H9 (cell line): ENCODE measurements at regions not wholly inside any gene's neighbourhood (a gene's known extent, or its start where the extent isn't known, plus 50 kb on each side); places are given as distances from the start of the nearest gene placed in this dataset.

Experiments used
- DNase-seq: peaks from one replicate; pipeline ENCODE4 v3.0.0-alpha.2; 2017
- H2AFZ ChIP-seq: one replicate; pipeline ENCODE4 v1.6.1; 2013; ENCODE audit warnings: mild to moderate bottlenecking, low read length, control low read depth, moderate library complexity
- H2AK5ac ChIP-seq: 2 replicates; pipeline ENCODE4 v1.6.1; 2013; ENCODE audit warnings: low read length, control low read depth, mixed read lengths; ENCODE audit not compliant: insufficient read length
- H2BK120ac ChIP-seq: one replicate; pipeline ENCODE4 v1.6.1; 2013; ENCODE audit warnings: low read depth, mild to moderate bottlenecking, low read length, control low read depth, inconsistent platforms; ENCODE audit not compliant: poor library complexity, severe bottlenecking
- H2BK12ac ChIP-seq: 2 replicates; pipeline ENCODE4 v1.6.1; 2013; ENCODE audit warnings: low read length, control low read depth, mixed read lengths, low read depth; ENCODE audit not compliant: insufficient read length
- H2BK15ac ChIP-seq: 2 replicates; pipeline ENCODE4 v1.6.1; 2013; ENCODE audit warnings: low read depth, low read length, control low read depth
- H2BK20ac ChIP-seq: one replicate; pipeline ENCODE4 v1.6.1; 2013; ENCODE audit warnings: low read depth, mild to moderate bottlenecking, low read length, control low read depth, inconsistent platforms; ENCODE audit not compliant: poor library complexity, severe bottlenecking
- H2BK5ac ChIP-seq: 2 replicates; pipeline ENCODE4 v1.6.1; 2013; ENCODE audit warnings: low read length, control low read depth, mixed read lengths; ENCODE audit not compliant: insufficient read length
- H3K14ac ChIP-seq: 2 replicates; pipeline ENCODE4 v1.6.1; 2013; ENCODE audit warnings: low read length, control low read depth; ENCODE audit not compliant: insufficient read depth
- H3K18ac ChIP-seq: 2 replicates; pipeline ENCODE4 v1.6.1; 2013; ENCODE audit warnings: low read depth, mild to moderate bottlenecking, mixed read lengths, low read length, control low read depth; ENCODE audit not compliant: insufficient read length
- H3K23ac ChIP-seq: 2 replicates; pipeline ENCODE4 v1.6.1; 2013; ENCODE audit warnings: low read length, control low read depth, mixed read lengths, low read depth; ENCODE audit not compliant: insufficient read length
- H3K23me2 ChIP-seq: 2 replicates; pipeline ENCODE4 v1.6.1; 2013; ENCODE audit warnings: low read depth, mild to moderate bottlenecking, mixed read lengths, low read length, control low read depth; ENCODE audit not compliant: insufficient read length, poor library complexity, severe bottlenecking
- H3K27ac ChIP-seq: 2 replicates; pipeline ENCODE4 v1.5.1; 2013; ENCODE audit warnings: low read length, control low read depth, mixed read lengths, low read depth; ENCODE audit not compliant: insufficient read length
- H3K27me3 ChIP-seq: 2 replicates; pipeline ENCODE4 v1.6.1; 2013; ENCODE audit warnings: low read length, control low read depth, inconsistent platforms; ENCODE audit not compliant: insufficient read depth
- H3K4ac ChIP-seq: 2 replicates; pipeline ENCODE4 v1.6.1; 2013; ENCODE audit warnings: low read depth, mild to moderate bottlenecking, control low read depth, inconsistent platforms, low read length, moderate library complexity
- H3K4me1 ChIP-seq: 2 replicates; pipeline ENCODE4 v1.6.1; 2013; ENCODE audit warnings: low read length, control low read depth, inconsistent platforms; ENCODE audit not compliant: insufficient read depth
- H3K4me2 ChIP-seq: 2 replicates; pipeline ENCODE4 v1.6.1; 2013; ENCODE audit warnings: low read length, control low read depth, mixed read lengths; ENCODE audit not compliant: insufficient read length, insufficient read depth
- H3K56ac ChIP-seq: 2 replicates; pipeline ENCODE4 v1.6.1; 2013; ENCODE audit warnings: low read depth, mild to moderate bottlenecking, mixed read lengths, low read length, control low read depth; ENCODE audit not compliant: insufficient read length
- H3K79me1 ChIP-seq: 2 replicates; pipeline ENCODE4 v1.6.1; 2013; ENCODE audit warnings: low read depth, mild to moderate bottlenecking, moderate library complexity, low read length, control low read depth, inconsistent platforms; ENCODE audit not compliant: insufficient read depth, poor library complexity, severe bottlenecking
- H3K79me2 ChIP-seq: 2 replicates; pipeline ENCODE4 v1.6.1; 2013; ENCODE audit warnings: low read length, control low read depth, inconsistent platforms; ENCODE audit not compliant: insufficient read depth
- H3K9ac ChIP-seq: 2 replicates; pipeline ENCODE4 v1.6.1; 2013; ENCODE audit warnings: low read length, control low read depth, mixed read lengths; ENCODE audit not compliant: insufficient read length; ENCODE audit errors: extremely low read depth
- H3K9me3 ChIP-seq: one replicate; pipeline ENCODE4 v1.6.1; 2013; ENCODE audit warnings: low read depth, low read length, inconsistent platforms; ENCODE audit not compliant: control insufficient read depth
- H3T11ph ChIP-seq: one replicate; pipeline ENCODE4 v1.6.1; 2013; ENCODE audit warnings: mild to moderate bottlenecking, low read length, control low read depth, inconsistent platforms
- H4K20me1 ChIP-seq: one replicate; pipeline ENCODE4 v1.6.1; 2013; ENCODE audit not compliant: control insufficient read depth, insufficient read length, insufficient read depth
- H4K5ac ChIP-seq: 2 replicates; pipeline ENCODE4 v1.6.1; 2013; ENCODE audit warnings: low read depth, mild to moderate bottlenecking, mixed read lengths, low read length, control low read depth; ENCODE audit not compliant: insufficient read length
- H4K8ac ChIP-seq: replicated peaks from 2 replicates; pipeline ENCODE4 v1.6.1; 2013; ENCODE audit warnings: low read length, control low read depth, mixed read lengths, low read depth; ENCODE audit not compliant: insufficient read length
- H4K91ac ChIP-seq: 2 replicates; pipeline ENCODE4 v1.6.1; 2013; ENCODE audit warnings: low read depth, mild to moderate bottlenecking, moderate library complexity, mixed read lengths, low read length, control low read depth; ENCODE audit not compliant: insufficient read length
- H3K27ac Mint-ChIP-seq, 3 experiments: 2 replicates in 2 of 3; 3 replicates in 1 of 3; pipeline ENCODE4 v1.8.0; 2020 to 2021; ENCODE audit warnings: mixed read lengths in 3 of 3, mild to moderate bottlenecking in 1 of 3, moderate library complexity in 1 of 3
- H3K27me3 Mint-ChIP-seq: 2 replicates; pipeline ENCODE4 v1.8.0; 2021; ENCODE audit warnings: low read depth, mild to moderate bottlenecking, moderate library complexity, mixed read lengths
- H3K36me3 Mint-ChIP-seq, 3 experiments: 2 replicates in 2 of 3; 3 replicates in 1 of 3; pipeline ENCODE4 v1.8.0; 2020 to 2021; ENCODE audit warnings: low read depth in 3 of 3, mixed read lengths in 3 of 3; ENCODE audit not compliant: insufficient read depth in 1 of 3
- H3K4me1 Mint-ChIP-seq, 2 experiments: 2 replicates each; pipeline ENCODE4 v1.8.0; 2020; ENCODE audit warnings: mixed read lengths in 2 of 2
- H3K4me3 Mint-ChIP-seq, 2 experiments: 2 replicates in 1 of 2; 3 replicates in 1 of 2; pipeline ENCODE4 v1.8.0; 2020 to 2021; ENCODE audit warnings: mild to moderate bottlenecking in 2 of 2, mixed read lengths in 2 of 2, moderate library complexity in 1 of 2
- H3K9me3 Mint-ChIP-seq, 2 experiments: 2 replicates in 1 of 2; 3 replicates in 1 of 2; pipeline ENCODE4 v1.8.0; 2020; ENCODE audit warnings: mild to moderate bottlenecking in 2 of 2, mixed read lengths in 2 of 2, moderate library complexity in 1 of 2
- WGBS: extraction: QIAGEN DNeasy Blood & Tissue Kit; methylation state at CpG from one replicate; pipeline ENCODE4 v1.1.7; 2013; ENCODE audit warnings: missing lambda C conversion rate, low lambda C conversion rate, mixed read lengths; ENCODE audit not compliant: insufficient read length; ENCODE audit errors: extremely low coverage; 5-methylcytosine and 5-hydroxymethylcytosine counted together
- TF ChIP-seq, protein P1 (sequence below): fragments of 200-600 bp; sonication (generic); conservative IDR thresholded peaks from 3 replicates; pipeline ENCODE4 v1.8.0; 2021; ENCODE audit warnings: antibody characterized with exemption, mild to moderate bottlenecking

DNA sequence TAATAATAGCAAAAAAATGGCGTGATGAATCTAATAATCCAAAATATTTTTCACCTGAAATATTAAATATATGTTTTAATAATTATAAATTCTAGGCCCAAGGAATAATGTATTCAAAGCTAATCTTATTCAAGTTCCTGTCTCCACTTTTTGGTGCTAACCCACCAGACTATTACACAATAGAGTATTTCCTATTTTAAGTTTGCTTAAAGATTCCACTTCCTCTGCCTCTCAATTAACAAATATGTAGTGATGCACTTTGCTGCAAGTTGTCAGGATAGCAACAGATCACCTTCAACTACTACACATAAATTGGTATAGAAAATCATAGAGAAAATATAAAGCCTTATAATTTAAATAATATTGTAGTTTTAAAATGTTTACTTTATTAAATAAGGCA, 467.5 kb downstream of the C3orf38 start:
- Histone ChIP-seq H4K8ac (no peak overlapping the region), H3K14ac (no peak overlapping the region), H2AK5ac (no peak overlapping the region), H3K4me2 (no peak overlapping the region), H4K20me1 (no peaks in the 10 kb centered on the region), H3K23ac (no peak overlapping the region), H3K27ac (no peak overlapping the region), H4K91ac (no peak overlapping the region), H3K4ac (no peak overlapping the region), H2BK5ac (no peak overlapping the region), H3K23me2 (no peaks in the 10 kb centered on the region), H3K18ac (no peak overlapping the region), H3K4me1 (no peaks in the 10 kb centered on the region), H2BK120ac (no peak overlapping the region), H4K5ac (no peak overlapping the region), H3K9ac (no peak overlapping the region), H2BK15ac (no peak overlapping the region), H2BK20ac (no peak overlapping the region), H3K9me3 (no peaks in the 10 kb centered on the region), H3K56ac (no peak overlapping the region), H2AFZ (no peak overlapping the region), H3K79me1 (no peaks in the 10 kb centered on the region), H3K27me3 (no peaks in the 10 kb centered on the region), H2BK12ac (no peak overlapping the region), H3T11ph (no peak overlapping the region), H3K79me2 (no peaks in the 10 kb centered on the region)
- no peaks in the 10 kb centered on the region for H3K9me3 Mint-ChIP-seq
- DNase-seq: no peak
- H3K27me3 Mint-ChIP-seq: no peaks in the 10 kb centered on the region
- no peaks in the 10 kb centered on the region for H3K36me3 Mint-ChIP-seq
- TF ChIP-seq, protein P1, sequence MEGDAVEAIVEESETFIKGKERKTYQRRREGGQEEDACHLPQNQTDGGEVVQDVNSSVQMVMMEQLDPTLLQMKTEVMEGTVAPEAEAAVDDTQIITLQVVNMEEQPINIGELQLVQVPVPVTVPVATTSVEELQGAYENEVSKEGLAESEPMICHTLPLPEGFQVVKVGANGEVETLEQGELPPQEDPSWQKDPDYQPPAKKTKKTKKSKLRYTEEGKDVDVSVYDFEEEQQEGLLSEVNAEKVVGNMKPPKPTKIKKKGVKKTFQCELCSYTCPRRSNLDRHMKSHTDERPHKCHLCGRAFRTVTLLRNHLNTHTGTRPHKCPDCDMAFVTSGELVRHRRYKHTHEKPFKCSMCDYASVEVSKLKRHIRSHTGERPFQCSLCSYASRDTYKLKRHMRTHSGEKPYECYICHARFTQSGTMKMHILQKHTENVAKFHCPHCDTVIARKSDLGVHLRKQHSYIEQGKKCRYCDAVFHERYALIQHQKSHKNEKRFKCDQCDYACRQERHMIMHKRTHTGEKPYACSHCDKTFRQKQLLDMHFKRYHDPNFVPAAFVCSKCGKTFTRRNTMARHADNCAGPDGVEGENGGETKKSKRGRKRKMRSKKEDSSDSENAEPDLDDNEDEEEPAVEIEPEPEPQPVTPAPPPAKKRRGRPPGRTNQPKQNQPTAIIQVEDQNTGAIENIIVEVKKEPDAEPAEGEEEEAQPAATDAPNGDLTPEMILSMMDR: no peak
- H3K4me3 Mint-ChIP-seq: no peak overlapping the region
- H3K27ac Mint-ChIP-seq: no peak overlapping the region
- H3K4me1 Mint-ChIP-seq: peaks cover 3 to 11% of the 10 kb centered on the region in 2 experiments
- WGBS: no CpG with 5 or more reads among the region's 1 CpG
